GM12878 (cell line): ENCODE measurements at regions not wholly inside any gene's neighbourhood (a gene's known extent, or its start where the extent isn't known, plus 50 kb on each side); places are given as distances from the start of the nearest gene placed in this dataset.

Experiments used
- ATAC-seq: fragments of 200-7000 bp; cut with Tn5 transposase; 3 replicates; pipeline ENCODE4 v1.9.1; 2020; ENCODE audit warnings: mild to moderate bottlenecking, moderate library complexity
- BruUV-seq: library from RNA; stranded (reverse); fragments of 400-500 nt; replicated peaks from 2 replicates; lab custom pipeline; 2021; lab: Mats Ljungman, UMichigan
- CTCF ChIA-PET: fragments of 300-600 bp; sonication (Branson Sonifier 250); formaldehyde crosslinking; extraction: SDS; loops from one replicate; lab custom pipeline; 2021; ENCODE audit warnings: inconsistent platforms; lab: Yijun Ruan, JAX
- POLR2A ChIA-PET: fragments of 350-600 bp; formaldehyde crosslinking; extraction: SDS; loops from one replicate; lab custom pipeline; 2021; ENCODE audit warnings: inconsistent platforms; lab: Charles Lee
- RAD21 ChIA-PET: fragments of 300-600 bp; sonication (Branson Sonifier 250); formaldehyde crosslinking; loops from one replicate; lab custom pipeline; 2023; ENCODE audit warnings: antibody characterized with exemption; ENCODE audit not compliant: unreplicated experiment; lab: Charles Lee
- SMC1A ChIA-PET: fragments of 300-600 bp; sonication (Branson Sonifier 250); formaldehyde crosslinking; loops from one replicate; lab custom pipeline; 2023; ENCODE audit not compliant: unreplicated experiment, uncharacterized antibody; lab: Charles Lee
- DNase-seq: peaks from one replicate; pipeline ENCODE4 v3.0.0-alpha.2; 2011; ENCODE audit warnings: low read depth, low spot score
- FAIRE-seq: peaks from 3 replicates; lab custom pipeline; 2011; peaks lifted over from hg19 to GRCh38; lab: Jason Lieb, UNC
- H2AFZ ChIP-seq: 2 replicates; pipeline ENCODE4 v1.6.0; 2011; ENCODE audit warnings: low read depth, low read length, control low read depth; ENCODE audit not compliant: control insufficient read depth
- H3K27ac ChIP-seq: 2 replicates; pipeline ENCODE4 v1.5.1; 2011; ENCODE audit warnings: control low read depth; ENCODE audit not compliant: control insufficient read depth, insufficient read depth
- H3K27me3 ChIP-seq, 2 experiments: replicated peaks in 1 of 2; 2 replicates each; pipeline versions ENCODE4 v1.6.0 to v1.6.1; 2011; ENCODE audit warnings: low read length in 1 of 2; ENCODE audit not compliant: control insufficient read depth in 2 of 2, insufficient read depth in 2 of 2
- H3K36me3 ChIP-seq, 2 experiments: 2 replicates each; pipeline ENCODE4 v1.5.1; 2011; ENCODE audit warnings: low read length in 1 of 2; ENCODE audit not compliant: control insufficient read depth in 2 of 2, insufficient read depth in 2 of 2
- H3K4me1 ChIP-seq: 2 replicates; pipeline ENCODE4 v1.6.1; 2011; ENCODE audit warnings: mild to moderate bottlenecking, low read length, moderate library complexity, mixed read lengths; ENCODE audit not compliant: control insufficient read depth, insufficient read depth
- H3K4me2 ChIP-seq: 2 replicates; pipeline ENCODE4 v1.6.0; 2011; ENCODE audit warnings: control low read depth; ENCODE audit not compliant: control insufficient read depth, insufficient read depth
- H3K4me3 ChIP-seq: fragments of 200-600 bp; sonication (generic); 2 replicates; pipeline ENCODE4 v1.5.1; 2016
- H3K79me2 ChIP-seq: 2 replicates; pipeline ENCODE4 v1.6.0; 2011; ENCODE audit warnings: low read length; ENCODE audit not compliant: control insufficient read depth, insufficient read depth
- H3K9ac ChIP-seq: 2 replicates; pipeline ENCODE4 v1.8.0; 2011; ENCODE audit warnings: low read length, control low read depth, mixed read lengths; ENCODE audit not compliant: control insufficient read depth, insufficient read depth
- H3K9me3 ChIP-seq: replicated peaks from 3 replicates; pipeline ENCODE4 v1.5.1; 2011; ENCODE audit warnings: mild to moderate bottlenecking, low read length; ENCODE audit not compliant: control insufficient read depth, insufficient read depth
- H4K20me1 ChIP-seq: 2 replicates; pipeline ENCODE4 v1.6.0; 2011; ENCODE audit not compliant: control insufficient read depth, insufficient read depth
- ATF7 ChIP-seq: fragments of 450-650 bp; IDR thresholded peaks from 2 replicates; pipeline ENCODE4 v1.6.1; 2016; ENCODE audit warnings: low read depth, mild to moderate bottlenecking
- EP300 ChIP-seq, 2 experiments: fragments of 150-350 bp in 1 of 2; IDR thresholded peaks; 2 replicates each; pipeline ENCODE4 v1.6.1; 2011 to 2012; ENCODE audit warnings: low read depth in 2 of 2, low read length in 2 of 2, borderline replicate concordance in 1 of 2, improper control_type of control experiment in 1 of 2, inconsistent platforms in 1 of 2; ENCODE audit not compliant: control insufficient read depth in 1 of 2
- ESRRA ChIP-seq: IDR thresholded peaks from 2 replicates; pipeline ENCODE4 v1.6.1; 2012; ENCODE audit warnings: mild to moderate bottlenecking, low read length, improper control_type of control experiment
- EZH2 ChIP-seq: IDR thresholded peaks from 2 replicates; pipeline ENCODE4 v1.6.1; 2012; ENCODE audit warnings: low read depth, mild to moderate bottlenecking, control low read depth, inconsistent platforms, low read length, borderline replicate concordance; ENCODE audit not compliant: control insufficient read depth
- HDAC2 ChIP-seq: fragments of 200-600 bp; sonication (generic); IDR thresholded peaks from 2 replicates; pipeline ENCODE4 v1.6.1; 2017
- MLLT1 ChIP-seq: fragments of 450-650 bp; IDR thresholded peaks from 2 replicates; pipeline ENCODE4 v1.6.1; 2016; ENCODE audit warnings: mild to moderate bottlenecking
- MTA3 ChIP-seq: IDR thresholded peaks from 2 replicates; pipeline ENCODE4 v1.6.1; 2012; ENCODE audit warnings: low read length, inconsistent platforms, borderline replicate concordance
- POLR2A ChIP-seq: IDR thresholded peaks from 2 replicates; pipeline ENCODE4 v1.6.1; 2011; ENCODE audit warnings: low read depth, mild to moderate bottlenecking, low read length
- RAD51 ChIP-seq: fragments of 450-650 bp; IDR thresholded peaks from 2 replicates; pipeline ENCODE4 v1.6.1; 2016; ENCODE audit warnings: moderate library complexity, mild to moderate bottlenecking, inconsistent platforms
- RBBP5 ChIP-seq: fragments of 200-600 bp; sonication (generic); conservative IDR thresholded peaks from 2 replicates; pipeline ENCODE4 v1.6.1; 2016
- SREBF1 ChIP-seq: IDR thresholded peaks from 2 replicates; pipeline ENCODE4 v1.6.1; 2012; ENCODE audit warnings: mild to moderate bottlenecking, low read length
- ZBED1 ChIP-seq: IDR thresholded peaks from 2 replicates; pipeline ENCODE4 v1.6.1; 2016; ENCODE audit warnings: borderline replicate concordance
- ZNF384 ChIP-seq: IDR thresholded peaks from 2 replicates; pipeline ENCODE4 v1.6.1; 2012; ENCODE audit warnings: low read depth, mild to moderate bottlenecking, low read length, improper control_type of control experiment, borderline replicate concordance
- WGBS: methylation state at CpG from one replicate; pipeline ENCODE4 v1.1.6; 2016; ENCODE audit warnings: low lambda C conversion rate; ENCODE audit not compliant: insufficient replicate concordance, insufficient coverage; ENCODE audit errors: missing lambda C conversion rate; 5-methylcytosine and 5-hydroxymethylcytosine counted together
- in situ Hi-C: fragments of 300-500 bp; cut with MboI; formaldehyde crosslinking; loops from 9 replicates; pipeline ENCODE4 v1.14.3; 2018; ENCODE audit warnings: mixed read lengths
- intact Hi-C: fragments of 100-400 bp; cut with micrococcal nuclease; formaldehyde crosslinking; loops from one replicate; pipeline ENCODE4 v1.14.2; 2022; ENCODE audit not compliant: unreplicated experiment
- TF ChIP-seq, protein P1 (sequence below): IDR thresholded peaks from 2 replicates; pipeline ENCODE4 v1.6.1; 2011; ENCODE audit warnings: low read depth, low read length, improper control_type of control experiment, borderline replicate concordance

GRCh38 chr13:50140581-50141374, 125.5 kb downstream of the KCNRG start (continued):
- TF ChIP-seq MLLT1: no peak
- TF ChIP-seq, protein P1, sequence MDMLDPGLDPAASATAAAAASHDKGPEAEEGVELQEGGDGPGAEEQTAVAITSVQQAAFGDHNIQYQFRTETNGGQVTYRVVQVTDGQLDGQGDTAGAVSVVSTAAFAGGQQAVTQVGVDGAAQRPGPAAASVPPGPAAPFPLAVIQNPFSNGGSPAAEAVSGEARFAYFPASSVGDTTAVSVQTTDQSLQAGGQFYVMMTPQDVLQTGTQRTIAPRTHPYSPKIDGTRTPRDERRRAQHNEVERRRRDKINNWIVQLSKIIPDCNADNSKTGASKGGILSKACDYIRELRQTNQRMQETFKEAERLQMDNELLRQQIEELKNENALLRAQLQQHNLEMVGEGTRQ: no peak
- no peak for TF ChIP-seq MTA3
- no peak for TF ChIP-seq HDAC2
- no peak for TF ChIP-seq RAD51
- no peak for TF ChIP-seq EP300 (IDR thresholded peaks at IDR 0.05; ENCODE audit: borderline replicate concordance in 1 of 2, control insufficient read depth in 1 of 2, low read depth in 2 of 2, low read length in 2 of 2)
- no peak for TF ChIP-seq ESRRA
- TF ChIP-seq SREBF1: no peak
- no peak for TF ChIP-seq RBBP5

- H3K9me3 ChIP-seq: peaks cover 1% of the 10 kb centered on the region; the same call in 2 of the 3 replicates
- in situ Hi-C loops: no loop called here
- SMC1A ChIA-PET: interaction anchor here (1.0 to 1.4 kb wide), 2 partner anchors 8 to 165 kb away, joined by 3 read pairs; no protein-coding TSS in a partner anchor
- no peaks in the 10 kb centered on the region for H3K4me1 ChIP-seq
- H3K27me3 ChIP-seq: peaks cover 0 to 3% of the 10 kb centered on the region in 2 experiments; a peak in 2 of 4 replicates
- no peak for ATAC-seq
- H3K4me3 ChIP-seq: no peak overlapping the region
- H4K20me1 ChIP-seq: no peaks in the 10 kb centered on the region
- WGBS: 87% methylated on average over 2 of the region's 2 CpGs
- no peak overlapping the region for H3K27ac ChIP-seq
- no peaks in the 10 kb centered on the region for H3K36me3 ChIP-seq
- TF ChIP-seq POLR2A (no peak), ZNF384 (no peak), ATF7 (no peak), ZBED1 (no peak), EZH2 (no peak)
- TF ChIP-seq, all 136 proteins: peak for 0
- H3K4me2 ChIP-seq: no peak overlapping the region
- ChIA-PET RAD21 (no interaction called here), CTCF (no interaction called here), POLR2A (no interaction called here)
- no peak overlapping the region for H3K9ac ChIP-seq
- BruUV-seq: no TSS peak
- FAIRE-seq: no peak
- no peaks in the 10 kb centered on the region for H3K79me2 ChIP-seq
- intact Hi-C loops: no loop called here
- H2AFZ ChIP-seq: no peak overlapping the region
- DNase-seq: no peak
Observed at GRCh38 chr13:50141375-50141975, 126.2 kb downstream of the KCNRG start.
